ENCODE measurements at regions not wholly inside any gene's neighbourhood (a gene's known extent, or its start where the extent isn't known, plus 50 kb on each side); places are given as distances from the start of the nearest gene placed in this dataset.

GRCh38 chrX:63869506-63869905, 84.5 kb upstream of the ARHGEF9 start:
- TF ChIP-seq CTCF (IDR thresholded peaks at IDR 0.05 in 2 of 3, conservative IDR thresholded peaks at IDR 0.05 in 1 of 3; ENCODE audit: borderline replicate concordance in 1 of 3, insufficient read depth in 1 of 3, low read depth in 2 of 3, low read length in 2 of 3) (no peak), MAX (IDR thresholded peaks at IDR 0.05) (no peak), CEBPB (IDR thresholded peaks at IDR 0.05; ENCODE audit: low read depth) (no peak), POLR2AphosphoS5 (IDR thresholded peaks at IDR 0.05; ENCODE audit: low read depth, low read length) (no peak), REST (IDR thresholded peaks at IDR 0.05; ENCODE audit: low read depth) (no peak), ZFX (IDR thresholded peaks at IDR 0.05) (no peak)
